Activated CD4-positive, alpha-beta memory T cell treated with anti-CD3 and anti-CD28 coated beads, Interleukin-2, amount 10 ng/mL, durations not matched to agents 7 days and 5 days (primary cell): ENCODE measurements at regions not wholly inside any gene's neighbourhood (a gene's known extent, or its start where the extent isn't known, plus 50 kb on each side); places are given as distances from the start of the nearest gene placed in this dataset.
"Not testable (repeated sequence)": the region's sequence is repeated elsewhere in the genome, so short reads cannot be mapped to it uniquely, and the experiment has no call there.

Experiments used
- CTCF ChIA-PET: fragments of 350-600 bp; sonication (Branson Sonifier 250); formaldehyde crosslinking; loops from one replicate; lab custom pipeline; 2021; ENCODE audit warnings: antibody characterized with exemption, inconsistent platforms; lab: Charles Lee
- POLR2A ChIA-PET: fragments of 350-600 bp; sonication (Branson Sonifier 250); formaldehyde crosslinking; loops from one replicate; lab custom pipeline; 2021; ENCODE audit warnings: antibody characterized with exemption; lab: Charles Lee
- DNase-seq: peaks from one replicate; pipeline ENCODE4 v3.0.0-alpha.2; 2020
- H3K27ac Mint-ChIP-seq: one replicate; pipeline ENCODE4 v1.8.0; 2021; ENCODE audit warnings: mild to moderate bottlenecking, mixed read lengths
- H3K27me3 Mint-ChIP-seq: one replicate; pipeline ENCODE4 v1.8.0; 2021; ENCODE audit warnings: mixed read lengths
- H3K36me3 Mint-ChIP-seq: one replicate; pipeline ENCODE4 v1.8.0; 2021; ENCODE audit warnings: low read depth, mixed read lengths
- H3K4me1 Mint-ChIP-seq: one replicate; pipeline ENCODE4 v1.8.0; 2021; ENCODE audit warnings: mixed read lengths
- H3K4me3 Mint-ChIP-seq: one replicate; pipeline ENCODE4 v1.8.0; 2021; ENCODE audit warnings: mild to moderate bottlenecking, mixed read lengths
- H3K9me3 Mint-ChIP-seq: one replicate; pipeline ENCODE4 v1.8.0; 2021; ENCODE audit warnings: mixed read lengths

DNA sequence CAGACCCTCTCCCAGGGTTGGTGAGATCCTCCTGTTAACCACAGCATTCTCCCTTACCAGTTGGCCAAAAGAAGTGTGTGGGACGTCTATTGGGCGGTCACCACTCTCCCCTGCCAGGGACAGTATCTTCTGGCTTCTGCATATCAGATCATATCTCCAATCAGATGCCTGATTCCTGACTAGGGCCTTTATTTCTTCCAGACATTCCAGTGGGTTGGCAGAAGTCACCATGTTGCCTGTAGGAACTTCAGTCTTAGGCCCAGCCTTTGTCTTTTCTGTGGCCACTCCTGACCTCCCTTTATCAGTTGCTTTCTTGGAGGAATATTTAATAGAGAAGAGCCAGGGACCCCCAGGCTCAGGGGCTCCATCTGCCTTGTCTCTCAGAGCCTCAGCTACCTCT lies 130.4 kb upstream of the F3 start:
- Mint-ChIP-seq H3K27ac (no peak overlapping the region), H3K4me3 (no peak overlapping the region), H3K36me3 (no peaks in the 10 kb centered on the region), H3K4me1 (no peaks in the 10 kb centered on the region), H3K9me3 (no peaks in the 10 kb centered on the region), H3K27me3 (peaks cover 5% of the 10 kb centered on the region)
- CTCF ChIA-PET: no interaction called here
- POLR2A ChIA-PET: no interaction called here
- no peak for DNase-seq

DNA sequence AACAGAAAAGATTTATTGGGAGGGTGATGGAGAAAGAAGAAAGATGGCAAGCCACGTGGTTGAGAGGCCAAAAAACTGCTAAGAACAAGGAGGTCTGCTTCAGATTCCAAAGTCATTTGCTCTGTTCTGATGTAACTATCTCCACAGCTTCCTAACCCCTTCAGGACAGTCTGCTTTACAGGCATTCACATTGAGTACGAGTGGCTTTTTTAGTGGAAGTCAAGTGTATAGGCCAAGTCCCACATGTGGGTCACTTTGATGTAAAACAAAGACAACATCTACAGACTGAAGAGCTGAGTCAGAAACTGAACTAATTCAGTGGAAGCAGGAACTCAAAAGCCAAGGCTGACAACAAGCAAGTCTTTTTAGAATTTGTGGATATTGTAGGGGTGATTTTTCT lies 128.7 kb upstream of the F3 start:
- no peaks in the 10 kb centered on the region for H3K9me3 Mint-ChIP-seq
- peaks cover 7% of the 10 kb centered on the region for H3K27me3 Mint-ChIP-seq
- ChIA-PET CTCF (no interaction called here), POLR2A (no interaction called here)
- no peaks in the 10 kb centered on the region for H3K36me3 Mint-ChIP-seq
- no peak overlapping the region for H3K27ac Mint-ChIP-seq
- H3K4me1 Mint-ChIP-seq: no peaks in the 10 kb centered on the region
- DNase-seq: no peak
- H3K4me3 Mint-ChIP-seq: no peak overlapping the region

DNA sequence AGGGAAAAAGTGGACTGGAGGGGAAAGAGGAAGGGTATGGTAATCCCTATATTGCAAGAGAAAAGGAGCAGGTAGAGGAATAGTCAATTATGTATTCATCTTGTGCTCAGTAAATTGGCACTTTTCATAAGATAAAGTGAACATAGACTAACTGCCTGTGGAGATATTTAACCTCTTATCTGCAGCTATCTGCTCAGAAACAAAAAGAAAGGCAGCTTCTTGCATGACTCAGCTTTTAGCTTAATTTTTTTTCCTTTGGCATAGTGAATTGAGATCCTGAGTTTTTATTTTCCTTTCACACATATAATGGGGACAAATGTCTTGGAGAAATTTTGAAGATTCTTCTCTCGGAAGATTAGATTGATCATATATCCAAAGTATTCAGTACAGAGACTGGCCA lies 127.6 kb upstream of the F3 start:
- no peaks in the 10 kb centered on the region for H3K36me3 Mint-ChIP-seq
- no peaks in the 10 kb centered on the region for H3K9me3 Mint-ChIP-seq
- ChIA-PET POLR2A (no interaction called here), CTCF (no interaction called here)
- no peaks in the 10 kb centered on the region for H3K4me1 Mint-ChIP-seq
- no peak overlapping the region for H3K4me3 Mint-ChIP-seq
- H3K27me3 Mint-ChIP-seq: peaks cover 7% of the 10 kb centered on the region
- H3K27ac Mint-ChIP-seq: no peak overlapping the region
- DNase-seq: no peak

DNA sequence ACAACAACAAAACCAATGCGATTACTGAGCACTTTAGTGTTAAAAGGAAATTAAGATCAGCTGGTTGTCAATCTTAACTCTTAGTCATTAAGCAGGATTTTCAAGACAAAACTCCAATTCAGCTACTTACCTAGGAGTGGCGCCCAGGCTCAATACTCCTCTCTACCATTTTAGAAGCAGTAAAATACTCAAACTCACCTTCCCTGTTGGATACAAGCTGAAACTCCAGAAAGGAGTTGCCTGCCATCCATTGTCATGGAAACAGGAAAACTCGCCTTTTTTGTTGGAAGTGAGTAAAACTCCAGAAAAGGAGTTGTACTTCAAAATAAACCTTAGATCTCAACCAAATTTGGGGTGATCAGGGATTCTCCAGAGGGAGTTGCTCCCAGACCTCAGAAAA lies 127.0 kb upstream of the F3 start:
- Mint-ChIP-seq H3K27me3 (peaks cover 7% of the 10 kb centered on the region), H3K4me1 (no peaks in the 10 kb centered on the region), H3K36me3 (no peaks in the 10 kb centered on the region), H3K27ac (no peak overlapping the region), H3K4me3 (no peak overlapping the region), H3K9me3 (no peaks in the 10 kb centered on the region)
- ChIA-PET CTCF (no interaction called here), POLR2A (no interaction called here)
- no peak for DNase-seq

DNA sequence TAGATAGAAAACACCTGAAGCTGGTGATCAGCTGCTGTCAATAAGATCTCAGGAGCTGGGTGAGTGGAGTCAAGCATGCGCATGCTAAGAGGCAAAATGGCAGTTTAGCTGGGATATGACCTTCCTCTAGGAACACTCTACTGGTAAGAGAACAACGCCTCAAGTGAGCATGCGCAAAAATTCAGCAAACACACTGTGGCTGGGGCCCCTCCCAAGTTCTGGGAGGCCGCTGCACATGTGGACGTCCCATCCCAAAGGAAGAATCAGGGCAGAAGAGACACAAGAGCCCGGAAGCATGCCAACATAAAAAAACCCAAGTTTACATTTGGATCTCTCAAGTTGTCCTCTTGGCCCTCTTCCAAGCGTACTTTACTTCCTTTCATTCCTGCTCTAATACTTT lies 126.3 kb upstream of the F3 start:
- DNase-seq: no peak
- Mint-ChIP-seq H3K36me3 (no peaks in the 10 kb centered on the region), H3K27ac (no peak overlapping the region), H3K4me3 (no peak overlapping the region), H3K27me3 (peaks cover 7% of the 10 kb centered on the region), H3K9me3 (no peaks in the 10 kb centered on the region), H3K4me1 (no peaks in the 10 kb centered on the region)
- CTCF ChIA-PET: no interaction called here
- POLR2A ChIA-PET: no interaction called here

DNA sequence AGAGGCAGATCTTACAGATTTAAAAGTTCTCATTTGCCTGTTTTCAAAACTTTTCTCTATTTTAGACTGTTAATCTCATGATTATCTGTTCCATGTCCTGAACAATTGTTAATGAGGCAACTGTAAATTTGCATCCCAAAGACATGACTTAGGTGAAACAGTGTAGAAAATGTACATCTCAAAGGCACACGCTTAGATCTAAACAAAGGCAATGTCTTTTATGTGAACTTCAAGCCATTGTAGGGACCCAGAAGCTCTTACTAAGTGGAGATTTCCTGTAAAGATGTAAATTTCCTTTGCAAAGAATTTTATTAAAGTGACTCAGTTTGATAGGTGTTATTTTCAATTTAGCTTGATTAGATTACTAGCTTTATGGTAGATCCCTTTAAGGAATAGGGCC lies 125.2 kb upstream of the F3 start:
- ChIA-PET CTCF (no interaction called here), POLR2A (no interaction called here)
- DNase-seq: no peak
- no peak overlapping the region for H3K4me3 Mint-ChIP-seq
- no peaks in the 10 kb centered on the region for H3K36me3 Mint-ChIP-seq
- no peak overlapping the region for H3K27ac Mint-ChIP-seq
- H3K27me3 Mint-ChIP-seq: peaks cover 9% of the 10 kb centered on the region
- no peaks in the 10 kb centered on the region for H3K4me1 Mint-ChIP-seq
- no peaks in the 10 kb centered on the region for H3K9me3 Mint-ChIP-seq

DNA sequence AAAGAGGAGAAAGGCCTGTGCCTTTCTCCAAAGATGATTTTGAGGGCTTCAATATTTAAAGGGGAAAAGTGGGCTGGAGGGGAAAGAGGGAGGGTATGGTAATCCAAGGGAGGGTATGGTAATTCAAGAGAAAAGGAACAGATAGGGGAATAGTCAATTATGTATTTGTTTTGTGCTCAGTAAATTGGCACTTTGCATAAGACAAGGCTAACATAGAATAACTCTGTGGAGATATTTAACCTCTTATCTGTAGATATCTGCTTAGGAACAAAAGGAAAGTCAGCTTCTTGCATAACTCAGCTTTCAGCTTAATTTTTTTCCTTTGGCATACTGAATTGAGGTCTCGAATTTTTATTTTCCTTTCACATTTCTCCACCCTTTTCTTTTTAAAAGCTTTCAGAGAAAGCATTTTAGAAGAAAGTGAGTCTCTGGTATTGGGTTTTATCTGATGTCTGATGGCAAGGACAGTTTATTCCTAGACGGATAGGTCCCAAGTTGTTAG lies 119.9 kb upstream of the F3 start:
- Mint-ChIP-seq H3K4me1 (no peaks in the 10 kb centered on the region), H3K4me3 (no peak overlapping the region), H3K36me3 (no peaks in the 10 kb centered on the region), H3K27ac (no peak overlapping the region), H3K9me3 (no peaks in the 10 kb centered on the region), H3K27me3 (peaks cover 6% of the 10 kb centered on the region)
- no peak for DNase-seq
- ChIA-PET CTCF (no interaction called here), POLR2A (no interaction called here)

DNA sequence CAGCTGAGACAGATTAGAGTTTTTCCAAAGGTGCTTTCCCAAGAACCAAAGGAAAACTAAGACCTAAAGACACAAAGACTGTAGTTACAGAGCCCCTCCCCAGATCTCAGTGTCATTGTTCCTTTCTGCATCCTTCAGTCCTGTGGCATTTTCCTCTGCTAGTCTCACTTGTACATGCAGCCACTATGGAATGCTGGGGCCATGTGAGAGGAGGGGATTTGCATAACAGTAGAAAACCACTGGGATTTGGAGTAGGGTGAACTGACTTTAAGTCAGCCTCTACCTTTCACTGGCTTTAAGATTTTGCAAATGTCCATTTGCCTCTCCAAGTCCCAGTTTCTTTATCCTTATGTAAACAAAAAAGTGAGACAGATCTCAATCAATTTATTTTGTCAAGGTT lies 119.4 kb upstream of the F3 start:
- Mint-ChIP-seq H3K27ac (no peak overlapping the region), H3K36me3 (no peaks in the 10 kb centered on the region), H3K9me3 (no peaks in the 10 kb centered on the region), H3K4me1 (no peaks in the 10 kb centered on the region), H3K27me3 (peaks cover 4% of the 10 kb centered on the region), H3K4me3 (no peak overlapping the region)
- DNase-seq: no peak
- ChIA-PET POLR2A (no interaction called here), CTCF (no interaction called here)

- no peak for DNase-seq
- H3K4me3 Mint-ChIP-seq: no peak overlapping the region
- no peaks in the 10 kb centered on the region for H3K36me3 Mint-ChIP-seq
- CTCF ChIA-PET: no interaction called here
- no peaks in the 10 kb centered on the region for H3K4me1 Mint-ChIP-seq
- POLR2A ChIA-PET: no interaction called here
- H3K27ac Mint-ChIP-seq: no peak overlapping the region
- no peaks in the 10 kb centered on the region for H3K9me3 Mint-ChIP-seq
- peaks cover 4% of the 10 kb centered on the region for H3K27me3 Mint-ChIP-seq
Observed at GRCh38 chr1:94660258-94660657, 118.7 kb upstream of the F3 start.

- CTCF ChIA-PET, H3K36me3 Mint-ChIP-seq, H3K4me1 Mint-ChIP-seq, H3K9me3 Mint-ChIP-seq, H3K4me3 Mint-ChIP-seq, H3K27ac Mint-ChIP-seq, H3K27me3 Mint-ChIP-seq, DNase-seq, POLR2A ChIA-PET: not testable (repeated sequence)
Observed at GRCh38 chr1:94659202-94659601, 117.6 kb upstream of the F3 start.

- no peak for DNase-seq
- H3K4me1 Mint-ChIP-seq: no peaks in the 10 kb centered on the region
- H3K4me3 Mint-ChIP-seq: no peak overlapping the region
- H3K27ac Mint-ChIP-seq: no peak overlapping the region
- H3K9me3 Mint-ChIP-seq: no peaks in the 10 kb centered on the region
- no peaks in the 10 kb centered on the region for H3K36me3 Mint-ChIP-seq
- peaks cover 4% of the 10 kb centered on the region for H3K27me3 Mint-ChIP-seq
- POLR2A ChIA-PET: no interaction called here
- CTCF ChIA-PET: no interaction called here
Observed at GRCh38 chr1:94658221-94658620, 116.7 kb upstream of the F3 start.

DNA sequence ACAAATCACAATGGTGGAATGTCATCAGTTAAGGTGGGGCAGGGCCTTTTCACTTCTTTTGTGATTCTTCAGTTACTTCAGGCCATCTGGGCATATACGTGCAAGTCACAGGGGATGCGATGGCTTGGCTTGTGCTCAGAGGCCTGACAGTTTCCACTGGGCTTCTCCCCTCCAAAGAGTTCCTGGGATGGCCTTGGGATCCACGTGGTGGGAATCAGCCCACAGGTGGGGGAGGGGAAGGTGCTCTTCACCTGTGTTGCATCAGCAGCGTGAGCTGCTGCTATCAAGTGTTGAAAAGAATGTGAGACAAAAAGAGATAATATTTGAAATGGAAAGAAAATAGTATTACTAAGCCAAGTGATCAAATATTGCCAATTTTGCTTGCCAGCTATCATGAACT lies 116.2 kb upstream of the F3 start:
- POLR2A ChIA-PET, H3K36me3 Mint-ChIP-seq, CTCF ChIA-PET, H3K4me1 Mint-ChIP-seq, H3K27me3 Mint-ChIP-seq, DNase-seq, H3K4me3 Mint-ChIP-seq, H3K9me3 Mint-ChIP-seq, H3K27ac Mint-ChIP-seq: not testable (repeated sequence)

DNA sequence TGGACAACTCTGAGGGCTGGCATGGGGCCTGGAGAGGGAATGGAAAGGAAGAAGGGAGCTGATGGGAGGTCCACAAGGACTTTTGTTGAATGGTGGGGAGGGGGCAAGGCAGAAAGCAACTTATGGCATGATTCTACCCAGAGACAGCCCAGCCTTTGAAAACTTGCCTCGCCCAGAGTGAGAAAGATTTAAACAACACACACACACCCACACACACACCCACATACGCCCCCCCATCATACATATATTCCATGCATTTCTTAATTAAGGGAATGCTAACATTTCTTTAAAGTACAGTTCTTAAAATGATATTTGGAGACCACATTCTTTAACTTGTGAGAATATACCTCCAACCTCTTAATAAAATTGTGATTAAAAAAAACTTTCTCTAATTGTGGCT lies 115.4 kb upstream of the F3 start:
- H3K4me1 Mint-ChIP-seq: no peaks in the 10 kb centered on the region
- POLR2A ChIA-PET: no interaction called here
- peaks cover 3% of the 10 kb centered on the region for H3K27me3 Mint-ChIP-seq
- no peak overlapping the region for H3K4me3 Mint-ChIP-seq
- H3K9me3 Mint-ChIP-seq: no peaks in the 10 kb centered on the region
- no peak overlapping the region for H3K27ac Mint-ChIP-seq
- no peaks in the 10 kb centered on the region for H3K36me3 Mint-ChIP-seq
- CTCF ChIA-PET: no interaction called here
- DNase-seq: no peak

- no peaks in the 10 kb centered on the region for H3K9me3 Mint-ChIP-seq
- H3K27me3 Mint-ChIP-seq: no peaks in the 10 kb centered on the region
- no peak for DNase-seq
- no peaks in the 10 kb centered on the region for H3K4me1 Mint-ChIP-seq
- ChIA-PET CTCF (no interaction called here), POLR2A (no interaction called here)
- no peaks in the 10 kb centered on the region for H3K36me3 Mint-ChIP-seq
- H3K4me3 Mint-ChIP-seq: no peak overlapping the region
- no peak overlapping the region for H3K27ac Mint-ChIP-seq
Observed at GRCh38 chr1:94654919-94655318, 113.4 kb upstream of the F3 start.

GRCh38 chr1:94654459-94654858 lies 112.9 kb upstream of the F3 start:
- H3K36me3 Mint-ChIP-seq: no peaks in the 10 kb centered on the region
- ChIA-PET CTCF (no interaction called here), POLR2A (no interaction called here)
- H3K4me1 Mint-ChIP-seq: no peaks in the 10 kb centered on the region
- no peak overlapping the region for H3K27ac Mint-ChIP-seq
- no peak overlapping the region for H3K4me3 Mint-ChIP-seq
- H3K27me3 Mint-ChIP-seq: no peaks in the 10 kb centered on the region
- DNase-seq: no peak
- H3K9me3 Mint-ChIP-seq: no peaks in the 10 kb centered on the region
